GM21825 (cell line): ENCODE measurements at regions not wholly inside any gene's neighbourhood (a gene's known extent, or its start where the extent isn't known, plus 50 kb on each side); places are given as distances from the start of the nearest gene placed in this dataset.

ENCODE experiments used
- ATAC-seq: cut with Tn5 transposase; IDR thresholded peaks from one replicate; pipeline ENCODE4 v1.9.1; 2021; ENCODE audit warnings: mild to moderate bottlenecking, moderate library complexity; ENCODE audit not compliant: unreplicated experiment

DNA sequence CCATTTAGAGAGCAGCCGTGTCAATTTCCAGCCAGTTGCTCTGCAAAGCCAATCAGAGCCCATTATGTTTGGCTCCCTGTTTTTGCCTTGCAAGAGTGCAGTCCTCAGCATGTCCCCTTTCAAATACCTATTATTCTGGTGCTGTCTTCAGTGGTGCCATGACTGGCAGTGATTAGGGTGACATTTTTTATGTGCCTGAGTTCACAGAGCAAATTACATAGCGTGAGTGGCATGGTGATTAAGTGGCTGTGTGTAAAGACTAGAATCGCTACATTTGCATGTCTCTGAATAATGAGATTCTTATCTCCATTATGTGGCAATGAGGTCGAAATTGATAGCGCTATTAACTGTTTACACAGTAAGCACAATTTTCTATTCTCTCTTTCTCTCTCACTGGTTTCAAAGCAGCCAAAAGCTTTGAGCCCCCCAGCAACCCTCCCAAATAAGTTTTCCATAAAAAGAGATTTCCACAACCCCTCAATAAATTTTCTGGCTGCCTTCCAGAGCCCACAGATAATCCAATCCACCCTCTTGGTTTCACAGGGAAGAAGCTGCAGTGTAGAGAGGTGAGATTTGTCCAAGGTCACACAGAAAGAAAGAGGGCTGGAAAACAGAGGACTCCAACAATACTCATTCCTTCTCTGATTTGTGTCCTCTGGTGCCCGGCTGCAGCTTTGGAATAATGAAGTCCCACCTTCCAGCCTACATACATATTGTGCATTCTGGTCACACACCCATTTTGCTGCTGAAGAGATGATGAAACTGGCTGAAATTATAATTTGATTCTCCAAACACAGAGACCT, 58.8 kb upstream of the NUDT4 start:
- ATAC-seq: no peak

DNA sequence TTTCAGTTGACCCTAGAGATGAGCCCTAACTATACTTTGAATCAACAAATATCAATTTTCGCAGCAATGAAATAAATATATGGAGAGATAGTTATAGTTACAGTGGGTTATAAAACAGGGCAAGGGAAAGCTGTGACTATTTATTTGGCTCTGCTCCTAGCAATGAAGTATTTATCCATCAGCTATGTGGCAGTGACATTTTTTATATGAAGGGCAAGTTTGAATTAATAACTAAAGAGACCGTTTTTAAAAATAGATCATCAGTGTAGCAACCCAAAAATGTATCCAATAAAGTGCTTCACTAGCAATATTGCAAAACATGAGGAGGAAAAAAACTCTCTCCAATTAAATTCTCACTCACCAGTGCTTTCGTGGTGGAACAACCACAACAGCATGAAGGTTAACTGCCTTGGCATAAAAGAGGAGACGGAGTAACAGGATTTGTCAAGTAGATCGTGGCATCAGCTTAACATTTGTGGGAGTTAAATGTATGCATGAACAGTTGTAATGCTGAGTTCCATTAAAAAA, 58.1 kb upstream of the NUDT4 start:
- ATAC-seq: no peak

- ATAC-seq: no peak
Measured at GRCh38 chr12:93322784-93323183, 54.9 kb upstream of the NUDT4 start.

DNA sequence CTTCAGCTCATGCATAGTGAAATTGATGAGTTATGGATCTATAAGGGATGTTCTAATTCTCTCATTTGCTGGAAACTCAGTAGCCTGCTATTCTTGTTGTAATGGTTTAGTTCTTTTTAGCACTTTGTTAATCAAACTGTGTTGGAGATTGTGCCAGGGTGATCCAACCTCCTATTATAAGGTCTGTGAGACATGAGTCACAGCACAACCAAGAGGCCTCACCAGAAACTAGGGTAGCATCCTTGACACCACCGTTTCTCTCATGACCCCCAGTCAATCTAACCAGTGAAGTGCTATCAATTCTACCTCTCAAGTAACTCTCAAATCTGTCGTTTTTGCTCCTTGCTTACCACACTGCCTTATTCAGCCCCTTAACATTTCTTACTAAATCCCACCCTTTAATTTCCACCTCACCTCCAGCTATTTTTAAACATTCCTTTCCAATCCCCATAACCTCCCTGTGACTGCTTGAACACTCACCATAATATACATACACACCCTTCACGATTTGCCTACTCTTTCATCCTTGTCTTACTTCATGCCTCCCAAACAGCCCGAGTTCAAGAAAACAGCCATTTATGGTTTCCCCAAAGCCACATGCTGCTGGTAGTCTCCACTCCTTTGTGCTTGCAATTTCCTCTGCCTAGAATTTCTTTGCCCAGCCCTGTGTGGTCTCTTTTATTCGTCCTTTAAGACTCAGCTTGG, 53.9 kb upstream of the NUDT4 start:
- no peak for ATAC-seq

DNA sequence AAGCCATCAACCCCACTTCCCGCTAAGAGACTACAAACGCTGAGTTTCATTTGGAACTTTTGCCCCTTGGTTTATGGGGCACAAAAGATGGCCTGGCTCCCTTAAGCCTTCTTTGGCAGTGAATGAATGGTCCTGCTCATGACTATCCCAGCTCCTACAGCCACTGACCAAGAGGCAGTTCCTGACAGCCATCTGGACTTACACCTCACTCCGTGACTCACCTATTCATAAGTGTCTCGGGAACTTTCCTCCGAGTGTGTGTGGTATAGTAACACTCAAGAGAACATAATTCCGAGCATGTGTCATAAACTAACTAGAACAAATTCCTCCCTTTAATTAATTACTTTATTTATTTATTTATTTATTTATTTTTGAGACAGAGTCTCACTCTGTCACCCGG, 51.9 kb upstream of the NUDT4 start:
- ATAC-seq: no peak
